H4 (cell line): ENCODE measurements at regions not wholly inside any gene's neighbourhood (a gene's known extent, or its start where the extent isn't known, plus 50 kb on each side); places are given as distances from the start of the nearest gene placed in this dataset.
"Not testable (repeated sequence)": the region's sequence is repeated elsewhere in the genome, so short reads cannot be mapped to it uniquely, and the experiment has no call there.

Experiments
- DNase-seq: peaks from one replicate; pipeline ENCODE4 v3.0.0-alpha.2; 2015; ENCODE audit warnings: low spot score

GRCh38 chr14:71327691-71328090 lies 420.4 kb downstream of the PCNX1 start:
- DNase-seq, result no peak

GRCh38 chr14:71328183-71328582 lies 420.9 kb downstream of the PCNX1 start:
- DNase-seq, result no peak

GRCh38 chr14:71328954-71329353 lies 421.7 kb downstream of the PCNX1 start:
- DNase-seq, result no peak

GRCh38 chr14:71331403-71331802 lies 424.1 kb downstream of the PCNX1 start:
- no peak for DNase-seq

GRCh38 chr14:71332476-71332875 lies 425.2 kb downstream of the PCNX1 start:
- DNase-seq, result no peak

GRCh38 chr14:71333705-71334104 lies 426.4 kb downstream of the PCNX1 start:
- no peak for DNase-seq

- DNase-seq, result no peak
These were observed 429.4 kb downstream of the PCNX1 start for GRCh38 chr14:71336489-71337192.

GRCh38 chr14:71338153-71338552 lies 430.9 kb downstream of the PCNX1 start:
- no peak for DNase-seq

- DNase-seq, result no peak
These were observed 432.6 kb downstream of the PCNX1 start for GRCh38 chr14:71339650-71340415.

GRCh38 chr14:71341156-71341555 lies 433.9 kb downstream of the PCNX1 start:
- DNase-seq, result no peak

GRCh38 chr14:71343724-71344123 lies 436.5 kb downstream of the PCNX1 start:
- DNase-seq, result no peak

- DNase-seq, result no peak
These were observed 437.2 kb downstream of the PCNX1 start for GRCh38 chr14:71344506-71344905.

- DNase-seq, result no peak
These were observed 439.4 kb downstream of the PCNX1 start for GRCh38 chr14:71346685-71347084.

GRCh38 chr14:71348394-71348793 lies 441.1 kb downstream of the PCNX1 start:
- no peak for DNase-seq

GRCh38 chr14:71348817-71349216 lies 441.6 kb downstream of the PCNX1 start:
- DNase-seq, result no peak

- no peak for DNase-seq
These were observed 446.9 kb downstream of the PCNX1 start for GRCh38 chr14:71354142-71354541.

GRCh38 chr14:71354801-71355200 lies 447.5 kb downstream of the PCNX1 start:
- no peak for DNase-seq

GRCh38 chr14:71355324-71356201 lies 448.3 kb downstream of the PCNX1 start:
- DNase-seq, result no peak

- DNase-seq, result no peak
These were observed 451.1 kb downstream of the PCNX1 start for GRCh38 chr14:71358209-71358931.

GRCh38 chr14:71358932-71359421 lies 451.7 kb downstream of the PCNX1 start:
- DNase-seq, result not testable (repeated sequence)

GRCh38 chr14:71359823-71360222 lies 452.6 kb downstream of the PCNX1 start:
- no peak for DNase-seq

- no peak for DNase-seq
These were observed 454.1 kb downstream of the PCNX1 start for GRCh38 chr14:71361336-71361735.
